HCT116 (cell line): ENCODE measurements at regions not wholly inside any gene's neighbourhood (a gene's known extent, or its start where the extent isn't known, plus 50 kb on each side); places are given as distances from the start of the nearest gene placed in this dataset.

ENCODE experiments used
- ATAC-seq: fragments of 200-7000 bp; cut with Tn5 transposase; 2 replicates; pipeline ENCODE4 v1.9.1; 2020; ENCODE audit warnings: mild to moderate bottlenecking, moderate library complexity
- BruUV-seq: library from RNA; stranded (reverse); fragments of 400-500 nt; replicated peaks from 2 replicates; lab custom pipeline; 2021; lab: Mats Ljungman, UMichigan
- CTCF ChIA-PET: fragments of 300-600 bp; sonication (Branson Sonifier 250); formaldehyde crosslinking; loops from one replicate; lab custom pipeline; 2021; ENCODE audit warnings: antibody characterized with exemption; lab: Charles Lee
- POLR2A ChIA-PET: fragments of 300-600, 350-600 bp; sonication (Branson Sonifier 250); formaldehyde crosslinking; loops from one replicate; lab custom pipeline; 2021; ENCODE audit warnings: antibody characterized with exemption; lab: Charles Lee
- RAD21 ChIA-PET, 2 experiments: fragments of 300-600 bp; sonication (Branson Sonifier 250); formaldehyde crosslinking; loops; one replicate each; lab custom pipeline; 2023; ENCODE audit warnings: low total read pairs in 2 of 2; ENCODE audit not compliant: uncharacterized antibody in 2 of 2, unreplicated experiment in 2 of 2, low non-redundant PET in 1 of 2; lab: Charles Lee
- DNase-seq: peaks from one replicate; pipeline ENCODE4 v3.0.0-alpha.2; 2010; ENCODE audit warnings: low read depth, low spot score
- H2AFZ ChIP-seq: fragments of 200-600 bp; shearing (Covaris generic), sonication (generic); 2 replicates; pipeline ENCODE4 v1.6.1; 2017; ENCODE audit warnings: low read depth, mixed run types, mixed read lengths, antibody characterized with exemption, low read length; ENCODE audit not compliant: poor library complexity, severe bottlenecking
- H3K27ac ChIP-seq: 2 replicates; pipeline ENCODE4 v1.5.1; 2012; ENCODE audit warnings: low read depth, low read length
- H3K27me3 ChIP-seq: fragments of 200-600 bp; sonication (generic); 2 replicates; pipeline ENCODE4 v1.6.1; 2016; ENCODE audit warnings: mixed run types, low read length, mixed read lengths; ENCODE audit not compliant: insufficient read depth
- H3K36me3 ChIP-seq, 2 experiments: fragments of 200-500 bp in 1 of 2; fragments of 200-600 bp in 1 of 2; sonication (Bioruptor generic) in 1 of 2; sonication (generic) in 1 of 2; 2 replicates each; pipeline versions ENCODE4 v1.5.1 to v1.6.1; 2014 to 2016; ENCODE audit warnings: low read length in 2 of 2, inconsistent platforms in 1 of 2, mixed read lengths in 1 of 2, mixed run types in 1 of 2; ENCODE audit not compliant: insufficient read depth in 2 of 2, control insufficient read depth in 1 of 2
- H3K4me1 ChIP-seq, 2 experiments: fragments of 200-600 bp in 1 of 2; sonication (generic) in 1 of 2; 2 replicates each; pipeline versions ENCODE4 v1.5.1 to v1.6.1; 2012 to 2017; ENCODE audit warnings: low read length in 2 of 2, inconsistent platforms in 1 of 2, mild to moderate bottlenecking in 1 of 2, mixed read lengths in 1 of 2, mixed run types in 1 of 2, moderate library complexity in 1 of 2; ENCODE audit not compliant: insufficient read depth in 2 of 2, control insufficient read depth in 1 of 2
- H3K4me2 ChIP-seq: fragments of 200-600 bp; sonication (generic); 2 replicates; pipeline ENCODE4 v1.6.1; 2017; ENCODE audit warnings: mixed run types, low read length, mixed read lengths
- H3K4me3 ChIP-seq, 2 experiments: fragments of 200-600 bp in 1 of 2; sonication (generic) in 1 of 2; replicated peaks in 1 of 2; 2 replicates each; pipeline ENCODE4 v1.5.1; 2011 to 2016; ENCODE audit warnings: low read length in 2 of 2, control low read depth in 1 of 2, low read depth in 1 of 2, mild to moderate bottlenecking in 1 of 2, mixed read lengths in 1 of 2, mixed run types in 1 of 2
- H3K79me2 ChIP-seq: fragments of 200-600 bp; sonication (generic); 2 replicates; pipeline ENCODE4 v1.6.1; 2017; ENCODE audit warnings: mild to moderate bottlenecking, mixed run types, low read length, moderate library complexity, mixed read lengths; ENCODE audit not compliant: insufficient read depth
- H3K9ac ChIP-seq: fragments of 200-600 bp; sonication (generic); 2 replicates; pipeline ENCODE4 v1.6.1; 2016; ENCODE audit warnings: low read length, mixed read lengths
- H3K9me2 ChIP-seq: fragments of 200-600 bp; sonication (generic), shearing (Covaris generic); 2 replicates; pipeline ENCODE4 v1.6.1; 2017; ENCODE audit warnings: mixed run types, mild to moderate bottlenecking, moderate library complexity; ENCODE audit not compliant: insufficient read depth
- H3K9me3 ChIP-seq, 2 experiments: fragments of 200-500 bp in 1 of 2; fragments of 200-600 bp in 1 of 2; sonication (Bioruptor generic) in 1 of 2; sonication (generic) in 1 of 2; 2 replicates each; pipeline ENCODE4 v1.6.1; 2014 to 2017; ENCODE audit warnings: low read length in 2 of 2, mixed read lengths in 2 of 2, inconsistent platforms in 1 of 2, low read depth in 1 of 2, mild to moderate bottlenecking in 1 of 2, mixed run types in 1 of 2, moderate library complexity in 1 of 2; ENCODE audit not compliant: control insufficient read depth in 1 of 2, insufficient read depth in 1 of 2
- H4K20me1 ChIP-seq: fragments of 200-600 bp; sonication (generic), shearing (Covaris generic); 2 replicates; pipeline ENCODE4 v1.6.1; 2017; ENCODE audit warnings: mixed run types, mild to moderate bottlenecking, moderate library complexity; ENCODE audit not compliant: insufficient read depth
- CEBPB ChIP-seq: IDR thresholded peaks from 2 replicates; pipeline ENCODE4 v1.6.1; 2012; ENCODE audit warnings: low read depth
- EGR1 ChIP-seq: IDR thresholded peaks from 2 replicates; pipeline ENCODE4 v1.6.1; 2012; ENCODE audit warnings: low read depth
- JUND ChIP-seq: IDR thresholded peaks from 2 replicates; pipeline ENCODE4 v1.6.1; 2012
- RAD21 ChIP-seq: IDR thresholded peaks from 2 replicates; pipeline ENCODE4 v1.6.1; 2012; ENCODE audit warnings: low read depth, mild to moderate bottlenecking
- YY1 ChIP-seq: IDR thresholded peaks from 2 replicates; pipeline ENCODE4 v1.6.1; 2011; ENCODE audit warnings: low read length, low read depth, moderate library complexity, mild to moderate bottlenecking; ENCODE audit not compliant: insufficient replicate concordance; ENCODE audit errors: extremely low read depth
- intact Hi-C: fragments of 100-400 bp; cut with micrococcal nuclease; formaldehyde crosslinking; loops from 2 replicates; pipeline ENCODE4 v1.10.0; 2022

DNA sequence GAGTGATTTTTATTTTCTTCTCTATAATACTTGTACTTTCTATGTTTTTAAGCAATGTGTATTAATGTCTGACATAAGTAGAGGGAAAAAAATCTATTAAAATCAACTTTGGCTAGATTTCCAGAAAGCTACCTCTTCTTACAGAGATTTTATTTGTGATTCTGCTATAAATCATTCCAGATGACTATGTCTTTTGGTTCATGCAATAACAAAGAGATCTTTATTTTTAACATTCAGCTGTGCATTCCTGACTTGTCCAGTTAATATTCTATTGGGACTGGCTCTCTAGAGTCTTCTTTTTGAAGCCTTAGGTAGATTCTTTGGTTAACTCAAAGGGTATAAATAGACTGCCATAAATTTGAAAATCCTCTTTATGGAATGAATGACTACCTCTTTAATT is 74.3 kb upstream of the ARPP21 start:
- H3K4me3 ChIP-seq: no peak overlapping the region
- DNase-seq (no peak), ATAC-seq (no peak)
- no peak for TF ChIP-seq CEBPB
- no peak for TF ChIP-seq EGR1
- no peak for TF ChIP-seq YY1
- TF ChIP-seq JUND: no peak
- no peak for TF ChIP-seq RAD21
- H3K4me2 ChIP-seq: no peak overlapping the region
- POLR2A ChIA-PET: no interaction called here
- no peak overlapping the region for H3K9ac ChIP-seq
- no peaks in the 10 kb centered on the region for H4K20me1 ChIP-seq
- no peaks in the 10 kb centered on the region for H3K27me3 ChIP-seq
- no peak overlapping the region for H3K27ac ChIP-seq
- H3K4me1 ChIP-seq: no peaks in the 10 kb centered on the region
- no peak overlapping the region for H2AFZ ChIP-seq
- CTCF ChIA-PET: no interaction called here
- no peaks in the 10 kb centered on the region for H3K36me3 ChIP-seq
- H3K9me3 ChIP-seq: peaks cover 1 to 3% of the 10 kb centered on the region in 2 experiments; a peak in 2 of 4 replicates
- no TSS peak for BruUV-seq
- RAD21 ChIA-PET: no interaction called here
- no peaks in the 10 kb centered on the region for H3K9me2 ChIP-seq
- intact Hi-C loops: no loop called here
- no peaks in the 10 kb centered on the region for H3K79me2 ChIP-seq
